ENCODE measurements at regions not wholly inside any gene's neighbourhood (a gene's known extent, or its start where the extent isn't known, plus 50 kb on each side); places are given as distances from the start of the nearest gene placed in this dataset.

DNA sequence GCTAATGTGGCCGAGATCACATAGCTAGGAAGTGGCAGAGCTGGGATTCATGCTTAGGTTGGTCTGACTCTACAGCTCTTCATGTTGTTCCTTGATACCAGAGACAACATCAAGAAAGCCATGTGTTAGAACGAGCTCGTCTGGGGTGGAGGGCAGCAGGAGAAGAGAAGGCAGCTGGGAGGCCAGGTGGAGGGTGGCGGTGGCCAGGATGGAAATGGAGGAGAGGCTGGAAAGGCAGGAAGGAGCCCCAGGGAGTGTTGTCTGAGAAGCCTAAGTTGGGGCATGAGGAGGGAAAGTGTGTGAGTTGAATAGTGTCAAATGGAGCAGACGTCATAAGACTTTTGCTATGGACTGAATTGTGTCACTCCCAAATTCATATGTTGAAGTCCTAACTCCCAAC, 315.3 kb downstream of the GADD45G start:
- no peak overlapping the region for H3K27ac ChIP-seq (ENCODE audit: low read depth, low read length)
- H3K4me3 ChIP-seq (ENCODE audit: low read depth, low read length), result no peak overlapping the region
- DNase-seq (ENCODE audit: low read depth, low spot score), result no peak
- peaks cover 2% of the 10 kb centered on the region; the same call in 1 of the 2 replicates for H3K9me3 ChIP-seq (ENCODE audit: control insufficient read depth, insufficient read depth, low read length)
- ChIA-PET CTCF (no interaction called here), POLR2A (no interaction called here)
- H3K27me3 ChIP-seq (ENCODE audit: control insufficient read depth, insufficient read depth, low read length), result peaks cover 6% of the 10 kb centered on the region
- TF ChIP-seq, protein P1, sequence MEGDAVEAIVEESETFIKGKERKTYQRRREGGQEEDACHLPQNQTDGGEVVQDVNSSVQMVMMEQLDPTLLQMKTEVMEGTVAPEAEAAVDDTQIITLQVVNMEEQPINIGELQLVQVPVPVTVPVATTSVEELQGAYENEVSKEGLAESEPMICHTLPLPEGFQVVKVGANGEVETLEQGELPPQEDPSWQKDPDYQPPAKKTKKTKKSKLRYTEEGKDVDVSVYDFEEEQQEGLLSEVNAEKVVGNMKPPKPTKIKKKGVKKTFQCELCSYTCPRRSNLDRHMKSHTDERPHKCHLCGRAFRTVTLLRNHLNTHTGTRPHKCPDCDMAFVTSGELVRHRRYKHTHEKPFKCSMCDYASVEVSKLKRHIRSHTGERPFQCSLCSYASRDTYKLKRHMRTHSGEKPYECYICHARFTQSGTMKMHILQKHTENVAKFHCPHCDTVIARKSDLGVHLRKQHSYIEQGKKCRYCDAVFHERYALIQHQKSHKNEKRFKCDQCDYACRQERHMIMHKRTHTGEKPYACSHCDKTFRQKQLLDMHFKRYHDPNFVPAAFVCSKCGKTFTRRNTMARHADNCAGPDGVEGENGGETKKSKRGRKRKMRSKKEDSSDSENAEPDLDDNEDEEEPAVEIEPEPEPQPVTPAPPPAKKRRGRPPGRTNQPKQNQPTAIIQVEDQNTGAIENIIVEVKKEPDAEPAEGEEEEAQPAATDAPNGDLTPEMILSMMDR (IDR thresholded peaks at IDR 0.05; ENCODE audit: low read depth, low read length), result no peak

DNA sequence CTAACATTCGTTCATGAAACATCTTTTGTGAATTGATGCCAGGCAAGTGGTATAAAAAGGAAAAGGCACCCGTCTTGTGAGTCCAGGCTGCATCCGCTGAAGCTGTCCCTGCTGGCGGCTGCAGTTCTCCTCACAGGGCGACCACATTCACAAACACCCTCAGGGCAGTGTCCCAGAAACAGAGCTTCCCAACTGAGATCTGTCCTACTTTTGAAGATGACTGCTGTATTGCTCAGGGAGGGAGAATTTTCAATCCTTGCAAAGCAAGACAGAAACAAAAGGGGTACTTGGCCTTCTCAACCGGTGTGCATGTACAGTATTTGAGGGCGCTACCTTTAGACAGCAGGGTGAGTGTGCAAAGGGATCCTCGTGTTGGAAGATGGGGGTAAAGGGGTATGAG, 316.1 kb downstream of the GADD45G start:
- DNase-seq (ENCODE audit: low read depth, low spot score), result no peak
- Histone ChIP-seq H3K27me3 (ENCODE audit: control insufficient read depth, insufficient read depth, low read length) (peaks cover 6% of the 10 kb centered on the region), H3K4me3 (ENCODE audit: low read depth, low read length) (no peak overlapping the region), H3K27ac (ENCODE audit: low read depth, low read length) (no peak overlapping the region), H3K9me3 (ENCODE audit: control insufficient read depth, insufficient read depth, low read length) (peaks cover 2% of the 10 kb centered on the region; the same call in 1 of the 2 replicates)
- CTCF ChIA-PET, result no interaction called here
- POLR2A ChIA-PET, result no interaction called here
- TF ChIP-seq, protein P1 (IDR thresholded peaks at IDR 0.05; ENCODE audit: low read depth, low read length), result no peak

DNA sequence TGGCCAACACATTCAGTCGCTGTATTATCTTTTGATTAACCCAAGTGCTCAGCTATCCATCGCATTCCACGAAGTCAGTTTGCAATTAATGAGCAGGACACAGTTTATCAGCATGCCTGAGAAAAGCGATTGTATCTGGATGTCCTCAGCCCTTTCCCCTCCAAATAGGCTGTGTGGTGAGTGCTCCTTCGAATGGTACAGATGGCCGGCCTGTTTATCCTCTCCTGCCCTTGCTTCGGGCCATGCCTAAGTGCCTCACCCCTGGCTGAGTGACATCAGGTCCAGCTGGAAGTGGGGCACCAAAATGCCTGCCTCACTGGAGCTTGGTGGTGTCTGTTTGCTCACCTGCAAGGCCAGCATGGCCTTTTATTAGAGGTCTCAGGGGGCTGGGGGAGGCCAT, 317.3 kb downstream of the GADD45G start:
- TF ChIP-seq, protein P1 (IDR thresholded peaks at IDR 0.05; ENCODE audit: low read depth, low read length), result no peak
- DNase-seq (ENCODE audit: low read depth, low spot score), result no peak
- Histone ChIP-seq H3K9me3 (ENCODE audit: control insufficient read depth, insufficient read depth, low read length) (peaks cover 2% of the 10 kb centered on the region; the same call in 1 of the 2 replicates), H3K27ac (ENCODE audit: low read depth, low read length) (no peak overlapping the region), H3K27me3 (ENCODE audit: control insufficient read depth, insufficient read depth, low read length) (peaks cover 6% of the 10 kb centered on the region), H3K4me3 (ENCODE audit: low read depth, low read length) (no peak overlapping the region)
- POLR2A ChIA-PET, result no interaction called here
- CTCF ChIA-PET, result no interaction called here

DNA sequence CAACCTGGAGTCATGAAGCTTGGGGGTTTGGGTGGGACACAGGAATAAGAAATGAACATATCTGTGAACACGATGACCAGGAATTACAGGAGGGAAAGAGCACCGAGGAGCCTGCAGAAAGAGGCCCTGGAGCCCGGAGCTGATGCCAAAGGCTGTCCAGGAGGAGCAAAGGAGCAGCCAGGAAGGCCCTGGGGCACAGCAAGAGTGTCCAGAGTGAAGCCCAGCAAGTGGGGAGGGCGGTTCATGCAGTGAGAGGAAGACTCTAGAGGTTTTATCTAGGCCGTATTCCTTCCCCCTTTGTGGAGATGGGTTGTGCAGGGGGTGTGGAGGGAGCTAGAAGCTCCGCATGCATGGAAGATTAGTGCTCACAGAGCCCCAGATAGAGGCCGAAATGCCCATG, 318.4 kb downstream of the GADD45G start:
- ChIA-PET POLR2A (interaction anchor here (0.6 kb wide), 1 partner anchor 751 kb away, joined by 3 read pairs; no protein-coding TSS in a partner anchor), CTCF (interaction anchor here (0.5 kb wide), 1 partner anchor 85 kb away, joined by 3 read pairs; no protein-coding TSS in a partner anchor)
- Histone ChIP-seq H3K9me3 (ENCODE audit: control insufficient read depth, insufficient read depth, low read length) (no peaks in the 10 kb centered on the region), H3K4me3 (ENCODE audit: low read depth, low read length) (no peak overlapping the region), H3K27ac (ENCODE audit: low read depth, low read length) (no peak overlapping the region), H3K27me3 (ENCODE audit: control insufficient read depth, insufficient read depth, low read length) (peaks cover 6% of the 10 kb centered on the region)
- TF ChIP-seq, protein P1 (IDR thresholded peaks at IDR 0.05; ENCODE audit: low read depth, low read length), result no peak
- no peak for DNase-seq (ENCODE audit: low read depth, low spot score)

DNA sequence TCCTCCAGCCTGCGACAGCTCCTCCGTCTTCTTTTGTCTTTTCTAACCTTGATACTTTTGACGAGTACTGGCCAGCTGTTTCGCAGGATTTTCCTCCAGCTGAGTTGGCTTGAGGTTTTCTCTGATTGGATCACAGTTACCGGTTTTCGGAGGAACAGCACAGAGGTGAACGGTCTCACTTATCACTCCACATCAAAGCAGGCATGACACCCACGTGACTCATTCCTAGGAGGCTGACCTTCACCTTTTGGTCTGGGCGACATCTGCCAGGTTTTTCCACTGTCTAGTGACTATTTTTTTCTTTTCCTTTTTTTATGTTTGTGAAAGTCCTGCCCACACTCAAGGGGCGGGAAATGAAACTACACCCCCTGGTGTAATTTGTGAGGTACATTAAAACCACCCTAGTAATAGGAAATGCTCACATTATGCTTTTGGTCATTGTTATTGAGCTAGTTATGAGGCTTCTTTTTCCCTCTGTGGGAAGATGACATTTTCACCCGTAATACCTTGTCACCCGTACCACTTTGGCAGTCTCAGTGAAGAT, 319.2 kb downstream of the GADD45G start:
- POLR2A ChIA-PET, result no interaction called here

More for the DNA sequence above, 319.2 kb downstream of the GADD45G start:
- CTCF ChIA-PET, result no interaction called here
- Histone ChIP-seq H3K27me3 (ENCODE audit: control insufficient read depth, insufficient read depth, low read length) (peaks cover 6% of the 10 kb centered on the region), H3K4me3 (ENCODE audit: low read depth, low read length) (no peak overlapping the region), H3K9me3 (ENCODE audit: control insufficient read depth, insufficient read depth, low read length) (no peaks in the 10 kb centered on the region), H3K27ac (ENCODE audit: low read depth, low read length) (no peak overlapping the region)
- DNase-seq (ENCODE audit: low read depth, low spot score), result no peak
- TF ChIP-seq, protein P1 (IDR thresholded peaks at IDR 0.05; ENCODE audit: low read depth, low read length), result no peak

All from AG04450 (cell line).